GM12872 (cell line): ENCODE measurements at regions not wholly inside any gene's neighbourhood (a gene's known extent, or its start where the extent isn't known, plus 50 kb on each side); places are given as distances from the start of the nearest gene placed in this dataset.

ENCODE experiments used
- TF ChIP-seq, protein P1 (sequence below): IDR thresholded peaks from 3 replicates; pipeline ENCODE4 v1.5.1; 2011; ENCODE audit warnings: low read depth, mild to moderate bottlenecking, low read length, moderate library complexity; ENCODE audit not compliant: insufficient read depth

DNA sequence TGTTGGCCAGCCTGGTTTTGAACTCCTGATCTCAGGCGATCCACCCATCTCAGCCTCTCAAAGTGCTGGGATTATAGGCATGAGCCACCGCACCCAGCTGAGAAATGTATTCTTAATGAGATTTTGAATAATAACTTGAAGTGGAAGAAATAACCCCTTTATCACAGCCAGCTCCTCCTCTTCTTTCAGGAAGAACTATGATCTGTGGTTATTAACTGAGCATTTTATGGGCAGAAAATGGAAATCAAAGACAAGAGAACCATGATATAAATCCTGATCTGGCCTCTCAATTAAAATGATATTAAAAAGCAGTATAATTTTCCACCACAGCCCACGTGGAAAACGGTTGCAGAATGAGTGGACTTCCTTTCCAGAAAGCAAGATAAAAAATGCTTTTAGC, 206.6 kb downstream of the PRELID2 start:
- TF ChIP-seq, protein P1, sequence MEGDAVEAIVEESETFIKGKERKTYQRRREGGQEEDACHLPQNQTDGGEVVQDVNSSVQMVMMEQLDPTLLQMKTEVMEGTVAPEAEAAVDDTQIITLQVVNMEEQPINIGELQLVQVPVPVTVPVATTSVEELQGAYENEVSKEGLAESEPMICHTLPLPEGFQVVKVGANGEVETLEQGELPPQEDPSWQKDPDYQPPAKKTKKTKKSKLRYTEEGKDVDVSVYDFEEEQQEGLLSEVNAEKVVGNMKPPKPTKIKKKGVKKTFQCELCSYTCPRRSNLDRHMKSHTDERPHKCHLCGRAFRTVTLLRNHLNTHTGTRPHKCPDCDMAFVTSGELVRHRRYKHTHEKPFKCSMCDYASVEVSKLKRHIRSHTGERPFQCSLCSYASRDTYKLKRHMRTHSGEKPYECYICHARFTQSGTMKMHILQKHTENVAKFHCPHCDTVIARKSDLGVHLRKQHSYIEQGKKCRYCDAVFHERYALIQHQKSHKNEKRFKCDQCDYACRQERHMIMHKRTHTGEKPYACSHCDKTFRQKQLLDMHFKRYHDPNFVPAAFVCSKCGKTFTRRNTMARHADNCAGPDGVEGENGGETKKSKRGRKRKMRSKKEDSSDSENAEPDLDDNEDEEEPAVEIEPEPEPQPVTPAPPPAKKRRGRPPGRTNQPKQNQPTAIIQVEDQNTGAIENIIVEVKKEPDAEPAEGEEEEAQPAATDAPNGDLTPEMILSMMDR, result no peak

DNA sequence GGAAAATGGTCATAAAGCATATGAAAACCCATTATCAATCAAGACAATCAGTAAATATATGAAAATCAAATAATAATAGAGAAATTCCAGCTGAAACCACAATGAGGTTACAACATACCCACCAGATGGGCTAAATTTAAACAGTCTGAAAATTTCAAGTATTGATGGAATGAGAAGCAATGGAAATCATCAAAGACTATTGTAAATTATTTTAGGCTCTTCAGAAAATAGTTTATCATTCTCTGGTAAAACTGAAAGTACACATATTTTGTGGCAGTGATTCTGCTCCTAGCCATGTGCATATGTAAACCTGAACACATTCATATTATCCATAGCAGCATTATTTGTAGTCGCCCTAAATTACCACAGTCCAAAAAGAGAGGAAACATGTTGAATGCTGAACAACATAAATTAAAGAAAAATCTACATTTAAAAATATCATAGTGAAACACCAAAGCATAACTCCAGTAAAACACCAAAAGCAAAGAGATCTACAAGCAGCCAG, 215.3 kb downstream of the PRELID2 start:
- TF ChIP-seq, protein P1, result no peak

GRCh38 chr5:145598983-145599382, 236.2 kb downstream of the PRELID2 start:
- TF ChIP-seq, protein P1, result no peak

DNA sequence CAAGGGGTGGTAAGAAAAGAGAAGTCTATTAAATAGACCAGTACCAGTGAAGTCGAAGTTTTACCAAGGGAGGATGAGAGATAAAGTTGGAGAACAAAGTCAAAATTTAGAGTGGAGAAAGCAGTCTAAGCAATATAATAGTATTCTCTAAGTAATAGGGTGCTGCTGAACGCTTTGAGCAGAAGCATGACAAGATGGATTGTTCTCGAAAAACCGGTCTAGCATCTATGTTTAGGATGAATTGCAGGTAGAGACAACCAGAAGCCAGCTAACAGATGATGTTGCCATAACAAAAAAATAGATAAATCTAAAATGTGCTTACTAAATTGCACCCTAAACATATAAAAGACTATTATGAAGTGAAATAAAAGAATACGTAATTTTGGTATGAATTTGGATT, 237.0 kb downstream of the PRELID2 start:
- TF ChIP-seq, protein P1, result no peak

- TF ChIP-seq, protein P1, result no peak
Measured at GRCh38 chr5:145591578-145591977, 243.6 kb downstream of the PRELID2 start.

DNA sequence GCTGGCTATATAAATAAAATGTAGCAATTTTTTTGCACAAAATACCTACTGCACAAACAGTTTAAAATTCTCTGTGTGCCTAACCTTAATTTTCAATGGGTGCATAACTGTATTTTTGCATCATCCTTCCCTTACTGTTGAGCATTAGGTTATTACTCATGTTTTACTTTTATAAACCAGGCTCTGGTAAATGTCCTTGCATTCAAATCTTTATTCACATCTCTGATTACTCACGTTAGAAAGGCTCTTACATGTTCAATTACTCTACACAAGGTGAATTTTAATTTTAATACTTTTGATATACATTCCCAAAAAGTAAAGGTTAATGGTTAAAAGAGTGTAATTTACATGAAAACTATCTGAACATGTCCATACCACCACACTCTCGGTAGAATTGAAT, 246.1 kb downstream of the PRELID2 start:
- TF ChIP-seq, protein P1, result no peak

GRCh38 chr5:145588558-145588957, 246.6 kb downstream of the PRELID2 start:
- TF ChIP-seq, protein P1, result no peak
